ENCODE measurements at regions not wholly inside any gene's neighbourhood (a gene's known extent, or its start where the extent isn't known, plus 50 kb on each side); places are given as distances from the start of the nearest gene placed in this dataset.

DNA sequence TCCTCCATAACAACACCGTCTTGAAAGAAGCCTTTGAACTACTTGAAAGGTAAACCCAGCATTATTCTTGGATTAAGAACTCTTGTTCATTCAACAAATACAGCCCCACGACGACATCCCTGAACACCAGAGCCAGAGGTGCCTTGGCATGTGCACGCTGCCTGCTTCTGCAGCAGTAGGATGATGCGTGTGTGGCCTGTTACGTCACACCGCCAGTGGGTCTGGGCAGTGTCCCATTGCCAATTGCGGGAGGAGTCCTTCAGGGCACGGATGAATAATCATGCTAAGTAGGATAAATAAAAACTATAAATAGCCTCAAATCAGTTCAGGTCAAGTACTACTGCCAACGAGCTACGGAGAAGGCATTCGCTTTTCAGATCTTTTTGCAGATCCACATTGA lies 380.5 kb downstream of the SHANK2 start:
- TF ChIP-seq CTCF (IDR thresholded peaks at IDR 0.05) (no peak), POLR2A (IDR thresholded peaks at IDR 0.05) (no peak)
